ENCODE measurements at regions not wholly inside any gene's neighbourhood (a gene's known extent, or its start where the extent isn't known, plus 50 kb on each side); places are given as distances from the start of the nearest gene placed in this dataset.

- TF ChIP-seq, protein P1, sequence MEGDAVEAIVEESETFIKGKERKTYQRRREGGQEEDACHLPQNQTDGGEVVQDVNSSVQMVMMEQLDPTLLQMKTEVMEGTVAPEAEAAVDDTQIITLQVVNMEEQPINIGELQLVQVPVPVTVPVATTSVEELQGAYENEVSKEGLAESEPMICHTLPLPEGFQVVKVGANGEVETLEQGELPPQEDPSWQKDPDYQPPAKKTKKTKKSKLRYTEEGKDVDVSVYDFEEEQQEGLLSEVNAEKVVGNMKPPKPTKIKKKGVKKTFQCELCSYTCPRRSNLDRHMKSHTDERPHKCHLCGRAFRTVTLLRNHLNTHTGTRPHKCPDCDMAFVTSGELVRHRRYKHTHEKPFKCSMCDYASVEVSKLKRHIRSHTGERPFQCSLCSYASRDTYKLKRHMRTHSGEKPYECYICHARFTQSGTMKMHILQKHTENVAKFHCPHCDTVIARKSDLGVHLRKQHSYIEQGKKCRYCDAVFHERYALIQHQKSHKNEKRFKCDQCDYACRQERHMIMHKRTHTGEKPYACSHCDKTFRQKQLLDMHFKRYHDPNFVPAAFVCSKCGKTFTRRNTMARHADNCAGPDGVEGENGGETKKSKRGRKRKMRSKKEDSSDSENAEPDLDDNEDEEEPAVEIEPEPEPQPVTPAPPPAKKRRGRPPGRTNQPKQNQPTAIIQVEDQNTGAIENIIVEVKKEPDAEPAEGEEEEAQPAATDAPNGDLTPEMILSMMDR (IDR thresholded peaks at IDR 0.05) = no peak
Observed at GRCh38 chr14:54291491-54292191, 105.2 kb upstream of the CDKN3 start.

DNA sequence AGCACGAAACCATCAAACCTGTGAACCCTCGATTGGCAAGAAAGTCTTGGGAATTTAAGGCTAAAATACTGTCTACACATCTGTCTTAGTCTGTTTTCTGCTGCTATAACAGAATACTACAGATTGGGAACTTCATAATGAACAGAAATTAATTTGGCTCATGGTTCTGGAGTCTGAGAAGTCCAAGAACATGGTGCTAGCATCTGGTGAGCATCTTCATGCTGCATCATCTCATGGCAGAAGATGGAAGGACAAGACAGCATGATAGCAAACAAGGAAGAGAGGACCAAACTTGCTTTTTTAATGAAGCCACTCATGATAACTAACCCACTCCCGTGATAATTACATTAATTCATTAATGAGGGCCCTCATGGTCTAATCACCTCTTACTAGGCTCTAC is 102.0 kb upstream of the CDKN3 start:
- TF ChIP-seq, protein P1 (IDR thresholded peaks at IDR 0.05) = no peak

DNA sequence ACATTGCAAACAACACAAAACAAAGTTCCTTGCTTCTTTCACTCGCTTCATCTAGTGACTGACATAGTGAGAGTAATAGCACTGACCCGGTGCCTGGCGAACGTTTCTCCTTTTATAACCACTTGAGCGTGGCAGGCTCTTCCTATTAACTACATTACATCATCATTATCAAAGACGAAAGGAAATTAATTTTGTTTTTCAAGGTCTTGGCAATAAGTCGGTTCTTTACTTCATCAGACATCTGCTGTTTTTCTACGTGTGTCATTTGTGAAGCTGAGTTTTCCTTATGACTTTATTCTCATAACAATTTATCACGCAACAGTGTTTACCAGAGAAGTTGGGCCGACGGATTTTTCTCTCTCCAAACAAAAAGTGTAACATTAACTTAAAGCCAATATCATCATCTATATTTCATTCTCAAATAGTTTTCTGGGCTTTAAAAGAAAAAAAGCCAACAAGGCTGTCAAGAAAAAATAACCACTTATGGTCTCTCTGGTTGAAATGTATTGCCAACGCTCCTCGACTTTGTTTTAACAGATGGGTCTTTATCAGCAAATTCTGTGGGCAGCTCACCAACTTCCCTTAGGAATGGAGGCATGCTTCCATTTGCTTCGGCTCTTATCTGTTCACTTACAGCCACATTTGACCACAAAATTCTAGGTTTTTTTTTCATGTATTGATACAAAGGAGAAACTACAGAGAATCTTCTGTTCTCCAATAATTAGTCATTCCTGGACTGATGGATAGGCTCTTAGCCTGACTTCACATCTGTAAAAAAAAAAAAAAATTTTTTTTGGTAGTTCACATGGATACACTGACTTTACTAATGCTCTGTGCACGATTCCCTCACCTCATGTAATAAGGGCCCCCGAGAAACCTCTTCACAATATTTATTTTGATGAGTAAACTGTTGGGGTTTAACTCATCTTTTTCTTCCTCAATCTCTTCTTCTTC is 97.1 kb upstream of the CDKN3 start:
- TF ChIP-seq, protein P1 (IDR thresholded peaks at IDR 0.05) = no peak

GRCh38 chr14:54300881-54301280 is 95.9 kb upstream of the CDKN3 start:
- TF ChIP-seq, protein P1 (IDR thresholded peaks at IDR 0.05) = no peak

- TF ChIP-seq, protein P1 (IDR thresholded peaks at IDR 0.05) = no peak
Observed at GRCh38 chr14:54301359-54301758, 95.4 kb upstream of the CDKN3 start.

GRCh38 chr14:54306806-54307205 is 90.0 kb upstream of the CDKN3 start:
- TF ChIP-seq, protein P1 (IDR thresholded peaks at IDR 0.05) = no peak

DNA sequence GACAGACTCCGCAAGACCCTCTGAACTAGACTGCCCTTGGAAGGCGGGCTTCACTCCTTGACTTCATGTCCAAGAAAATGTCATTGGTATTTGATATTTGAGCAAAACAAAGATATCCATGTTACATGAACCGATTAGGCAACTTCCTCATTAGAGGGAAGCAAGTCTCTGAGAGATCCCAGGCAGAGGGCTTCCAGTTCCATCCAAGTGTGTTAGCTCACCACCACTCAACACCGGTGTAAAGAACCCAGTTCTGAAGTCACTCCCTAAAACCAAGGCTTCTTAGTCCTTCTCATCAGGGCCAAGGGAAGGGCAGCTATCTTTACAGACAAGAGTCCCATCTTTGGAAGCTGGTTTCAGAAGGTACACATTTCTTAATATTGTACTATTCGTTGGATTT is 87.2 kb upstream of the CDKN3 start:
- TF ChIP-seq, protein P1 (IDR thresholded peaks at IDR 0.05) = no peak

Data from LNCAP (cell line).